ENCODE measurements at regions not wholly inside any gene's neighbourhood (a gene's known extent, or its start where the extent isn't known, plus 50 kb on each side); places are given as distances from the start of the nearest gene placed in this dataset.

GRCh38 chr1:55275151-55275748 is 60.1 kb upstream of the USP24 start:
- peaks cover 29% of the 10 kb centered on the region for H3K4me1 Mint-ChIP-seq
- H3K36me3 Mint-ChIP-seq (ENCODE audit: low read depth): no peaks in the 10 kb centered on the region
- no peak for DNase-seq
- TF ChIP-seq CTCF (IDR thresholded peaks at IDR 0.05): no peak
- H3K27ac Mint-ChIP-seq: no peak overlapping the region
- no peaks in the 10 kb centered on the region for H3K9me3 Mint-ChIP-seq
- peaks cover 8% of the 10 kb centered on the region for H3K27me3 Mint-ChIP-seq (ENCODE audit: low read depth, poor library complexity)
- no peak overlapping the region for H3K4me3 Mint-ChIP-seq

GRCh38 chr1:55272994-55273393 is 57.8 kb upstream of the USP24 start:
- no peak for DNase-seq
- peaks cover 26% of the 10 kb centered on the region for H3K4me1 Mint-ChIP-seq
- no peak for TF ChIP-seq CTCF (IDR thresholded peaks at IDR 0.05)
- no peak overlapping the region for H3K27ac Mint-ChIP-seq
- H3K36me3 Mint-ChIP-seq (ENCODE audit: low read depth): no peaks in the 10 kb centered on the region
- no peak overlapping the region for H3K4me3 Mint-ChIP-seq
- H3K27me3 Mint-ChIP-seq (ENCODE audit: low read depth, poor library complexity): peaks cover 12% of the 10 kb centered on the region
- H3K9me3 Mint-ChIP-seq: peaks cover 13% of the 10 kb centered on the region

Data from nephron progenitor cell (in vitro differentiated cells).